GM19455 (cell line): ENCODE measurements at regions not wholly inside any gene's neighbourhood (a gene's known extent, or its start where the extent isn't known, plus 50 kb on each side); places are given as distances from the start of the nearest gene placed in this dataset.

ENCODE experiments used
- ATAC-seq: cut with Tn5 transposase; IDR thresholded peaks from one replicate; pipeline ENCODE4 v1.9.1; 2021; ENCODE audit not compliant: unreplicated experiment

DNA sequence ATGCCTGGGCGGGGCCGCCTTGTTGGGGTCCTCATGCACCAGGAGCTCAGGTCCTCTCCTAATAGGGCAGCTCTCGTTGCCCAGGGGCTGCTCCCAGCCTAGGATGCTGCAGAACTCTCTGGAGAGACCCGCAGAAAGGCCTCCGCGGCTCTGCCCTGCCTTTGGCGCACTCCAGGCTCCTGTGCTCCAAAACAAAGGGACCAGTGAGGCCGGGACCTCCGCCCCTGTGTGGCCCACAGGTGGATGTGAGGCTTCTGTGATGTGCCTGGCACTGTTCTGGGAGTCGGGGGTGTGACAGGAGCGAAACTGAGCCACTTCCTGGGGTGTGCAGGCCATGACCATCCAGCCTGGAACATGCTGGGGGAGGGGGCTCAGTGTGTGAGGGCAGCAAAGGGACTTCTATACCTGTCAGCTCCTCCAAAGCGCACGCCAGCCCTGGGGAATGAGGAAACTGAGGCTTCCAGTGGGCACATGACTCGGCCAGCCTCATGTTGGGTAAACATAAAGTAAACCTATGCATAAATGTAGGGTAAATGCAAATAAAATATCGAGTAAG lies 153.2 kb downstream of the IRF8 start:
- ATAC-seq, result no peak

DNA sequence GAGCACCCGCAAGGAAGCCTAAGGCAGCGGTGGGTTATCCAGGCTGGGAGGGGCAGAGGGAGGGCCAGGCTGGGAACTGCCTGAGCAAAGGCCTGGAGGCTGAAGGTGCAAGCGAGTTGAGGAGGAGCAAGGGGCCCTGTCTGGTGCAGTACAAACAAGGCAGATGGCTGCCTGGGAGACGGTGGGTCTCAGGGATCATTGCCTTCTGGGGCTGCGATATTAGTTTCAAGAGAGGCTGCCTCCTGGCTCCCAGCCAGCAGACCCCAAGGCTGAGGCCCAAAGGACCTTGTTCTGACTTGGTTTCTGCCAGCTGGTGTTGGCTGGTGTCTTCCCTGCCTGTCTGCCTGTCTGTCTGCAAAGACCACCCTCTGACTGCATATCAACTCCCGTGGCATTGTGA lies 154.0 kb downstream of the IRF8 start:
- ATAC-seq, result no peak

DNA sequence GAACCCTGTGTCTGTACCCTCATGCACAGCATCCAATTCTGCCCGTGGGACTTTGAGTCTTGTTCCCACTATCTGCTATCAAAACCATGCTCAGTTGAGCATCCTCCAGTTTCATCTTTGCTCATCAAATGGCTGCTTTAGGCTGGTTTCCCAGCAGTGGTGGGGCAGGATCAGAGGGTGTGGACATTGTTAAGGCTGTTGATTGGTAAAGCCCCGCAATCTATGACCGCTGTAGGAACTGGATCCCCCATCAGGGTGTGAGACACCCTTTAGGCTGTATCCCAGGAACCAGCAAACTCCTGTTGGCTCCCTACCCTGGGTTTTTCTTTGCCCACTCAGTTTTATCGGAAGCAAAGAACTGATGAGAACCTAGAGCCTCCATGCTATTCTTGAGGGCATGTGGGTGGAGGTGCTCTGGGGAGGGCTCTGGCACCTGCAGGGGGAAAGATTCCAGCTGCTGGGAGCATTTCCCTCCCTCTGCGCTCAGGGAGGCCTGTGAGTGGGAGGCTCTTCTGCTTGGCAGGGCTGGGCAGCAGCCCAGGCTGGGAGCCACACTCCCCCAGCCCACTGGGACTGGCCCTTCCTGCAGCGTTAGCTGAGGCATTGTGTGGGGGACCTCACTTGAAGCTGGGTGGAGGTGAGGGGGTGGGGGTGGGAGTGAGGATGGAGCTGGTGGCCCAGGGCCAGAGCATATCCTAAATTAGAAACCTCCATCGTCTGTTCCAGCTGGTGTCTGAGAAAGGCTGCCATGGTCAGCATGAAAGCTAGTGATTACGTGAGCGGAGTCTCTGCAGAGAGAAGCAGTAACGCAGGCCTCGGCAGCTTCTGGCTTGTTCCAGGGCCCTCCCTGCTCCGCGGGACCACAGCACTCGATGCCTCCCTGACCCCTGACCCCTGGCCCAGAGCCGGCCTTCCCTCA lies 160.6 kb downstream of the IRF8 start:
- no peak for ATAC-seq

DNA sequence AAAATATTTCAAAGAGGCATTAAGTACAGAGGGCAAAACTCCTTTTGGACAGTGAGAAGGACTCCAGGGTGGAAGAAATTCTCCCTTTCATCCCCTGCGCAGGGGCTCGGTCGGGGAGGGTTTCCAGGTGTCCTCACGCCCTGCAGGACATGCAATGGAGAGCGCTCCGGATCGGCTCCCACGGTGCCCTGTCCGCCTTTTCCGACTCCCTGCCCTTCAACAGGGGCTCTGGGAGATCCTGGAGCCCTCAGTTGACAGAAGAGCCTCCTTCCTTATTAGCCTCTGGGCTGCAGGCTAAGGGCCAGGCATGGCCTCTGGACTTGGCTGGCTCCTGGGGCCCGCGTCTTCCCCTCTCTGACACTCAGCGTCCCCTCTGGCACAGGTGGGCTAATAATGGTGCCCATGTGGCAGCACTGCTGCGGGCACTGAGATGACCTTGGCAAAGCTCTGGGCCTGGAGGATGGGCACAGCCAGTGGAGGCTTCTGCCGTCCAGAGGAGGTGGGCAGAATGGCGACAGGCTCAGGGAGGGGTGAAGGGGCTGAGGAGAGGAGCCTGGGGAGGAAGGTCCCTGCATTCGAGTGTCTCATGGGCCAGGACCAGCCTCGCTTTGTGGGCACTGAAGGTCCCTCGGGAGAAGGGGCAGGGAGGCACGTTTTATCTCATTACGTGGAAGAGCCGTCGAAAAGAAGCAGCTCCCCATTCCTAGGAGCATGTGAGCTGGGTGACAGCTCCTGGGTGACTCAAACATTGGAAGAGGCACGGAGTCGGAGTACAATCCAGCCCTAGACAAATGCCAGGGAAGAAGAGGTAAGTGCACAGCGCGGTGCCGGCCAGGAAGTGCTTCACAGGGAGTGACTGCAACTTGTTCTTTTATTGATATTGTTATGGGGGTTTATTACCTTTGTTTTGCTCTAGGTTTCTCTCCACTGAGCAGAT lies 161.7 kb downstream of the IRF8 start:
- no peak for ATAC-seq

DNA sequence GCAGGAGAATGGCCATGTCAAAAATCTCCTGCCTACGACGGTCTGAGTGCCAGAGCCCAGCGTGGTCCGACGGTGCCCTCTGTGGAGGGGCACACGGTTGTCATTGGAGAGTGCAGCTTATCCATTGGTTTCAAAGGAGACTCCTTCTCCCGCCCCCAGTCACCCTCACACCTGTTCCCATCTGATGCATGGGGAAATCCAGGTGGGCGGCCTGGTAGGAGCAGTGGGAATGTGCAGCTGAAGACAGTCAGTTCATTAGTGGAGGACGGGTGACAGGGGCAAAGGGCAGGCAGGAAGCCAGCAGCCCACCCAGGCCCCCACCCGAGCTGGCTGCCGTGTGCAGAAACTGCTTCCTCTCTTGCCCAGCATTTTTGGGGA lies 162.3 kb downstream of the IRF8 start:
- no peak for ATAC-seq

DNA sequence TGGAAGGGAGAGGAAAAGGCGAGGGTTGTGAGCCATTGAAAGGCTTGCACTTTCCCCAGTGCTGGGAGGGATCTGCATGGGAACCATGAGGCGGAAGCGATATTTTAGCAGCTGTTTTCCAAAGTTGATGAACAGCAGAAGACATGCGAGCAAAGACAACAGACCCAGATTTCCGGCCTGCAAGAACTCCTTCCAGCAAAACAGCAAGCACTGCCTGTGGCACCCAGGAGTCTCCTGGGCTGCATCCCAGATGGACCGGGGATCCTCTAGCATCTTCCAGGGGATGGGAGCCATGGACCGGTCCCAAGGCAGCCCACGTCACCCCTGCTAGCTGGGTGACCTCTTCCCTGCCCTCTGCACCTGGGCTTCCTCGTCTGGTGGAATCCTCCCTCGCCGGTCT lies 162.8 kb downstream of the IRF8 start:
- no peak for ATAC-seq

DNA sequence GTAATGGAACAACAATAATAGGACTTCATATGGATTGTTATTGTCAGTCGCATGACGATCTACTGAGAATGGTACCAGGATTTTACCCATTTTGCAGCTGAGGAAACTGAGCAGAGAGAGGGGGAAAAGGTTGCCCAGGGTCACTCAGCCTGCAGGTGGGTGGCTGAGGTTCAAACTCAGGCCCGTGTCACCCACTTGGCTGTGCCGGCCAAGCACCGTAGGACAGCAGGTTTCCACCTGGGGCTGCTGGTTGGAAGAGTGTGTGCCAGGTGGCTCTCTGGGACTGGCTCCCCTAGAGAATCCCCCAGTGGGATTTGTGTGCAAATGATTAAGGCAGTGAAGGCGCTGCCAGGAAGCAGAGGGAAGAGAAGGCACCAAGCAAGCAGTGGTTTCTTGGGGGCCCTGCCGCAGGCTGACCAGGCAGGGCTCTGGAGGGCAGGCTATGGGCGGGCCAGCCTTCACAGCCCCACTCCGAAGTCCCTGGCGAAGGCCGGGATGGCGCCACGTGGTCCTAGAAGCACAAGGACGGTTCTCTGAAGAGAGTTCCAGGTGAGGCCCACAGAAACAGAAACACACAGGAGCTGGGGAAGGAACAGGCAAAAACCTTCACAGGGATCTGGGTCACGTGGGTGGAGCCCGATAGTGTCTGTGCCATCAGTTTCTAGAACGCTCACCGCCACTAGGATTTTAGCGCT lies 163.5 kb downstream of the IRF8 start:
- ATAC-seq, result no peak

DNA sequence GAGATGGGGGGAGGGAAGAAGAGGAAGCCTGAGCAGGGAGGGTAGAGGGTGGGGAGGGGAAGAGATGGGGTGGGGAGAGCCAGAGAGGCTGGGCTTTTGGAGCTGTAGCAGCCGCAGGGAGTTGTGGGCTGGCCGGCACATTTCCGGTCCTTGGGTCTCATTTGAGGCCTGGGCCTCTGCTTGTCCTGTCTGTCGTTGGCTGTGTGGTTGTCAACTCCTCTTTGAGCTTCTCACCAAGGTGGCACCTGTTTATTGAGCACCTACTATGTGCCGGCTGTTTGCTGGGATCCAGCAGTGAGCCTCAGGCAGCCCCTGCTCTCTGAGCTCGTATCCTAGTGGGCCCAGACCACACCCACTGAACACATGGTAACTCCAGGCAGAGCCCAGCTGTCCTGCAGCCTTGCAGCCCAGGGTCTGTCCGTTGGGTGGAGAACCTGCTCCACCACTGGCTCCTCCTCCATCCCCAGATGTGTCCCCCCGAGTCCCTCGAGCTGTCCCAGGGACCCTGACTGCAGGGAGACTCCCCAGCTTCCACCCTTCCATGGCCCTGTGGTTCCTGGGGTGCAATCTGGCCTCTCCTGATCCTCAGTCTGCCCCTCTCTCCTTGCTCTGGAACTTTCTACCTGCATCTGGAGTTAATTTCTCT lies 164.9 kb downstream of the IRF8 start:
- no peak for ATAC-seq

DNA sequence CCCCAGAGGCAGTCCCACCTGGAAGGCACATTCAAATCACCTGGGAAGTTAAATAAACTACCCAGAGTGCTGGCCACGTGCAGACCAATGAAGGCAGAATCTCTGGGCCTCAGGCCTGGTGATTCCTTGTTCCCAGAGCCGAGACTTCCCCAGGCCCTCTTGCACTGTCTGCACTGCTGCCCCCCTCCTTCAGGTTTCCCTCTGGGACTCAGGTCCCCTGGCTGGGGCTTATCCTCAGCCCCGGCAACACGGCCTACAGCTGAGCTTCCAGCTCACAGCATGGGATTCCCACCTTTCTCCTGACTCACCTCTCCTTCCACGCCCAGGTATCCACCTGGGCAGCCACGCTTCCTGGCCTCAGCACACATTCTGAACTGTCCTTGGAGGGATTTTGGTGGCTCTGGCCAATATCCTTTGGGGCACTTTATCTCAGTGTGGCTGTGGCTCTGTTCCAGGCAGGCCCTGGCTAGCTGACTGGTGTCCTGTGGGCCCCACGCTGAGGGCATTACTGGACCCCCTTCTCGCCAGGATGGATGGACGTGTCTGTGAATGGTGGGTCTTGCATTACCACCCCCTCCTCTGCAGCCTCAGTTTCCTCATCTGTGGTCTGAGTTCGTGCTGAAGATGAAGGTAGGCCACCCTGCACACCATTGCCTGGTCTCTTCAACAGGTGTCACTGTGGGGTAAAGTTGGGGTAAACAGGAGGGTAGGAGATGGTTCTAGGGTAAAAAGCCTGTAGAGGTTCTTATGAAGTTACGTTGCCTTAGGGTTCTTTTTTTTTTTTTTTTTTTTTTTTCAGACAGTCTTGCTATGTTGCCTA lies 165.7 kb downstream of the IRF8 start:
- ATAC-seq, result no peak

DNA sequence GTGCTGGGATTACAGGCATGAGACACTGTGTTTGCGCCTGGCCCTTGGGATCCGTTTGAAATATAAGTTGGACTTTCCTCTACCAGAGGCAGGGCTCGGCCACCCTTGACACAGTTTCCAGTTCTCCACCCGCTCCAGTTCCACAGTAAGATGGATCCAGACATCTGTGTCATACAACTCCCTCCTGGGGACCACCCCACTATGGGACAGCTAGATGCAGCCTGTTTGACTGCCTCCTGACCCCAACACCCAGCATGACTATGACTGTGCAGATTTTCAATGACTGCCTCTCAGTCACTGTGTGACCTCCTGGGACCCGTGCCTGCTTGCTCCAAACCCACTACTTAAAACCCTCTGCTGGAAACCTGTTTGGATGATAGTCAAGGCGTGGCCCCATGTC lies 166.7 kb downstream of the IRF8 start:
- ATAC-seq, result no peak

DNA sequence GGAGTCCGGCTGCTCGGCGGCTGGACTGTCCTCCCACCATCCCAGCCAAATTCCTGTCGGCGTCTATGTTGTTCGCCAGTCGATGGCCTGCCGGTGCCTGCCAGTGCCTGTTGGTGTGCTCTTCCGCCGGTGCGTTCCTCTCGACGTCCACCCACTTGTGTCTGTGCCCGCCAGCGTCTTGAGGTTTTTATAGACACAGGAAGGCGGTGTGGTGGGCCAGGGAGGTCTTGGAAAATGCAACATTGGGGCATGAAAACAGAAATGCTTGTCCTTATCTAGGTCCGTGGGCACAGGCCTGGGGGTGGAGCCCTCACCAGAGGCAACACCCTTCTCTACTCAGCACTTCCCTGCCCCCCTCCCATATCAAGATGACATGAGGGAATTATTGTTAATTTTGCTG lies 167.8 kb downstream of the IRF8 start:
- no peak for ATAC-seq

DNA sequence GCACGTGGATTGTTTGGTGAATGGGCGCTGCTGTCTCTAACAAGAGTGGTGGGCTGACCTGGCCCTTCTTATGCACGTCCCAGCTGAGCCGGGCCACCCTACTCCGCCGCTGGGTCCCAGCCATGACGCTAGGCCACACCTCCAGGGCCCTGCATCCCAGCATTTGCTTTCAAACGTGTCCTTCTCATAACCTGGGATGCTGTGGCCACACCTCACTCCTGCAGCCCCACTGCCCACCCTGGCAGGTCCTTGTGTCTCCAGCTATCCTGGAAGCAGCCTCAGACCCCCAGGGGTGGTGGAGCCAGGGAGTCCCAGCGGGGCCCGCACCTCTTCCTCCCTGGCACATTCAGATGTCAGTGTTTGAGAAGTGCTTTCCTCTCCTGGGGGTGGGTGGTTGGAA lies 168.6 kb downstream of the IRF8 start:
- no peak for ATAC-seq

DNA sequence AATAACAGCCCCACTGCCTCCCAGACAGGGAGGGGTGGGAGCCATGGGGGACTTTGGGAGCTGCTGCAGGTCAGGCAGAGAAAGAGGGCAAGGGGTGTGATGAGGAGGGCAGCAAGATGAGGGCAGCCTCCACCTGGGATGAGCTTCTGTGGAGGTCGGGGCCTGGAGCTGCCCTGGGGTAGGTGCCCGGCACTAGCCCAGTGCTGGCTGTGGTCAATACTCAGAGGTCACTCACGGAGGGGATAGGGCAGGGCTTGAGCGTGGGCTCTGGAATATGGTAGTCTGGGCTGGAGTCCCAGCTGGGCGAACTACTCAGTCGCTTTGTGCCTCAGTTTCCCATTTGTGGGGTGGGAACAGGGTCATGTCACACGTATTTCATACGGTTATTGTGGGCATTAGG lies 169.0 kb downstream of the IRF8 start:
- ATAC-seq, result no peak

DNA sequence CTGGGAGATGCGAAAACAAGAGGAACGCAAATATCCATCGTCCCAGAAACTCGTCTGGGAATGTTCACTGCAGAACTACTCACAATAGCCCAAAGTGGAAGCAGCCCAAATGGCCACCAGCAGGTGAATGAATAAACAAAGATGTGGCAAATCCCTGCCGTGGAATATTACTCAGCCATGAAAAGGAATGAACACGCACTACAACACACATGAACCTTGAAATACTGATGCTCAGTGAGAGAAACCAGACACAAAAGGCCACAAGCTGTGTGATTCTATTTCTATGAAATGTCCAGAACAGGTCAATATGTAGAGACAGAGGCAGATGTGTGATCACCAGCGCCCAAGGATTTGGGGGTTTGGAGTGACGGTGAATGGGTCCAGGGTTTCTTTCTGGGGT lies 169.8 kb downstream of the IRF8 start:
- no peak for ATAC-seq

DNA sequence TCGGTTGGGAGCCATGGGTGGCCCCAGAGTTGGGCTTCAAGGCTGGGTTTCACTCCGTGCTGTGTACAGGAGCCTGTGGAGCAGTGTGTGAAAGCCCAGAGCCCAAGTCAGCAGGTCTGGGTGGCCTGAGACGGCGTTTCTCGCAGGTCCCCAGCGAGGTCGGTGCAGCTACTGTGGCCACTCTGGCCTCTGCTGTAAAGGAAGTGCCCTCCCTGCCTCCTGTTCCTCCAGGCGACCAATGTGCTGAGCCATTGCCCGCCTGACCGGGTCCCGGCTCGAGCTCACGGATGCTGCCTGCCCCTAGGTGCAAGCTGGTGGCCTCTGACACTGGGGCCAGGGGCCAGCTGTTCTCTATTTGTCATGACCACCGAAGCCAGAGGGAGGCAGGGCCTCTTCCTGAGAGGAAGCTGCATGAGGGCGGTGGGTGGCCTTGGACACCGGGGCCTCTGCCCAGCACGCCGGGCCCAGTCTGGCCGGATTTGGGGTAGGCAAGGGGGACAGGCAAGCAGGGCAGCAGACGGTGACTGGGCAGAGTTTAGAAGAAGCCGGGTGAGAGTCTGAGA lies 170.9 kb downstream of the IRF8 start:
- no peak for ATAC-seq

DNA sequence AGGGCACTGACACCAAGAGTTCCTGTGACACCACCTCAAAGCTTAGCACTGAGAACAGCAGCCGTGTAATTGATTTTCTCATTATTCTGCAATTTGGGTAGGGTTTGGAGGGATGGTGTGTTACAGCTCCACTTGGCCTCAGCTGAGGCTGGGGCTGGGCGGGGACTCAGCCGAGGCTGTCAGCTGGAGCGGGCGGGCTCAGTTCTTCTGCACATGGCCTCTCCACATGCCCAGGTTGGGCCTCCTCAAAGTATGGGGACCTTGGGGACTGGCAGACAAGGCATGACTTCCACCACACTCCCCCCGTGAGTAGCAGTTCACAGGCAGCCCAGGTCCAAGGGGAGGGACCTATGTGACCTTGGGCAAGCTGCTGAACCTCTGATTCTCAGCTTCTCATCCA lies 171.5 kb downstream of the IRF8 start:
- ATAC-seq, result no peak

DNA sequence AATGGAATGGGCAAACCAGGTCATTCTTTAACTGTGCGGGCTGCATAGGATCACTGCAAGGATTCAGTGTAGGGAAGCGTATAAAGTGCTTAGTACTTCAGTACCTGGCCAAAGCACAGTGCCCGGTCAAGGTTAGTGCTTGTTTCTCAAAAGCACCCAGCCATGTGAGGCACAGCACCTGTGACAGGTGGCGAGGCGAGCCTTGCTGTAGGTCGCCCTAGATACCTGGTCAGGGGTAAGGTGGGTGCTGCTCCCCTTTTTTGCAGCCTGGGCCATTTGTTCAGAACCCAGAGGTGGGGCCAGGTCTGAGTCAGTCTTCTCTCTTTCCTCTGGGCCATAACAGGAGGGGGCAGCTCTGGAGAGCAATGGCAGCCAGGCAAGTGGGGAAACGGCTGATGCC lies 172.0 kb downstream of the IRF8 start:
- no peak for ATAC-seq

DNA sequence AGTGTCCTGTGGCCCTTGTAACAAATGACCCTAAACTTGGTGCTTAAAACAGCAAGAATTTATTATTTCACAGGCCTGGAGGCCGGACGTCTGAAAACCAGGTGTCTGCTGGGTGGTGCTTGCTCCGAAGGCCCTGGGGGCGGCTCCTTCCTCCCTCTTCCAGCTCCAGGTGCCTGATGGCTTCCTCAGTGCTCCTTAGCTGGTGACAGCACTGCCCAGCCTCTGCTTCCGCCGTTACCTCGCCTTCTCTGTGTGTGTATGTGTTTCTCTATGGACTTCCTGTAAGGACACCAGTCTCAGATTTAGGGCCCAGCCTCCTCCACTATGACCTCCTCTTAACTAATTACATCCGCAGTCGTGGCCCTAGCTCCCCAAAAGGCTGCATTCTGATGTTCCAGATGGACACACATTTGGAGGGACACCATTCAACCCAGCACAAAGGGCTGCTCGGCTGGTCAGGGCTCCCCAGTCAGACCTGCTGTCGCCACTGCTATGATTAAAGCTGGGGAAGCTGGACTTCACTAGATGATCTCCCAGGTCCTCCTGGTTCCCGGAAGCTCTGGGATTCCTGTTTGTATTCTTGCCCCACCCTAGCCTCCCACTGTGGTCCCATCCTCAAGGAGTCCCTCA lies 172.8 kb downstream of the IRF8 start:
- no peak for ATAC-seq
